ENCODE measurements at regions not wholly inside any gene's neighbourhood (a gene's known extent, or its start where the extent isn't known, plus 50 kb on each side); places are given as distances from the start of the nearest gene placed in this dataset.

DNA sequence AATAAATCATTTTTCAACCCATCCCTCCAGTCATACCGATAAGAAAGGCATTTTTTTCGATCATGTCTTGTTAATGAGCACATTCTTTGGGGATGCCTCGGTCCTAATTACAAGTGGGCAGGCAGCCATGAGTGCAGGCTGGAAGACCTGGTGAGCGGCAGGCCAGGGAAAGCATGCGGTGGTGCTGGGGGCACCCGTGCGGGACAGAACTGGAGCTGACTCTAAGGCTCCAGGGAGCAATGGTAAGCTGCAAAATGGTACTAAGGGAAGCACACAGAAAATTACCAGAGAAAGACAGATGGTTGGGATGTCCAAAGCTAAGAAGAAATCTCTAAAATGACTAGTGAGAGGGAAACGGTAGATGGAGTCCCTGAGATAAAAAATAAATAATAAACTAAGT is 411.0 kb upstream of the AGA start:
- no peaks in the 10 kb centered on the region for H3K36me3 Mint-ChIP-seq (ENCODE audit: unreplicated experiment)
- TF ChIP-seq, protein P1, sequence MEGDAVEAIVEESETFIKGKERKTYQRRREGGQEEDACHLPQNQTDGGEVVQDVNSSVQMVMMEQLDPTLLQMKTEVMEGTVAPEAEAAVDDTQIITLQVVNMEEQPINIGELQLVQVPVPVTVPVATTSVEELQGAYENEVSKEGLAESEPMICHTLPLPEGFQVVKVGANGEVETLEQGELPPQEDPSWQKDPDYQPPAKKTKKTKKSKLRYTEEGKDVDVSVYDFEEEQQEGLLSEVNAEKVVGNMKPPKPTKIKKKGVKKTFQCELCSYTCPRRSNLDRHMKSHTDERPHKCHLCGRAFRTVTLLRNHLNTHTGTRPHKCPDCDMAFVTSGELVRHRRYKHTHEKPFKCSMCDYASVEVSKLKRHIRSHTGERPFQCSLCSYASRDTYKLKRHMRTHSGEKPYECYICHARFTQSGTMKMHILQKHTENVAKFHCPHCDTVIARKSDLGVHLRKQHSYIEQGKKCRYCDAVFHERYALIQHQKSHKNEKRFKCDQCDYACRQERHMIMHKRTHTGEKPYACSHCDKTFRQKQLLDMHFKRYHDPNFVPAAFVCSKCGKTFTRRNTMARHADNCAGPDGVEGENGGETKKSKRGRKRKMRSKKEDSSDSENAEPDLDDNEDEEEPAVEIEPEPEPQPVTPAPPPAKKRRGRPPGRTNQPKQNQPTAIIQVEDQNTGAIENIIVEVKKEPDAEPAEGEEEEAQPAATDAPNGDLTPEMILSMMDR (IDR thresholded peaks at IDR 0.05) = no peak
- peaks cover 12% of the 10 kb centered on the region for H3K9me3 Mint-ChIP-seq (ENCODE audit: unreplicated experiment)
- DNase-seq (ENCODE audit: extremely low spot score, unreplicated experiment) = no peak
- H3K27ac Mint-ChIP-seq (ENCODE audit: unreplicated experiment) = no peak overlapping the region
- no peaks in the 10 kb centered on the region for H3K4me1 Mint-ChIP-seq (ENCODE audit: unreplicated experiment)
- H3K27me3 Mint-ChIP-seq (ENCODE audit: unreplicated experiment) = no peaks in the 10 kb centered on the region
- H3K4me3 Mint-ChIP-seq (ENCODE audit: unreplicated experiment) = no peak overlapping the region

DNA sequence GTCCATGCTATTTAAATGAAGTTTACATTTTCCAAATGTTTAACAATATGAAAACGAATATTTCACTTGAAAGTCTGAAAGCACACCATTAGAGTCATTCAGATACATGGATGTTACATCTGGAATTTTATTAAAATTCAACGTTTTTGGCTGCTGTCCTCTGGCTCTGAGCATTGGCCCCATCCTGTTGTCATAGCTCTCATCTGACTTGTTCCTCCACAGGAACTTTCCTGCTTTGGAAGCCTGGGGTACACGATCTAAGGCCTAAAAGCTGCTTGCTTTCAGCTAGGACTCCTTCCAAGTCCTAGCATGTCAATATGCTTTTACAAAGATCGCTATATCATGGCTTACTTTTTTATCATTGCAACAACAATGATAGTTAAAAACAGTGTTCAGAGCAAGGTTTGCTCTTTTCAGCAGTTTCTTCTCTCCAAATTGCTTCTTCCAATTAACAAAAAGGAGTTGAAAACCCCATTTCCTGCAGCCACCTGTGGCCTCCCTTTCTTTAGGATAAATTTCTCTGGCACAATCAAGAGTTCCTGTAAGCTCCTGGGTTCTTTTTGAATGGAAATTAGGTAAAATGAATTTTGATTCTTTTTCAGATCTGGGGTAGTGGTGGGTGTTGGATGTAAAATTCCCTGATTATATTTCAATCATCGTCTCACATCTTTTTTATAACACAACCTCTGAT is 413.4 kb upstream of the AGA start:
- DNase-seq (ENCODE audit: extremely low spot score, unreplicated experiment) = no peak
- no peaks in the 10 kb centered on the region for H3K4me1 Mint-ChIP-seq (ENCODE audit: unreplicated experiment)
- TF ChIP-seq, protein P1 (IDR thresholded peaks at IDR 0.05) = no peak
- no peaks in the 10 kb centered on the region for H3K36me3 Mint-ChIP-seq (ENCODE audit: unreplicated experiment)
- peaks cover 12% of the 10 kb centered on the region for H3K9me3 Mint-ChIP-seq (ENCODE audit: unreplicated experiment)
- no peak overlapping the region for H3K4me3 Mint-ChIP-seq (ENCODE audit: unreplicated experiment)
- H3K27ac Mint-ChIP-seq (ENCODE audit: unreplicated experiment) = no peak overlapping the region
- H3K27me3 Mint-ChIP-seq (ENCODE audit: unreplicated experiment) = no peaks in the 10 kb centered on the region

DNA sequence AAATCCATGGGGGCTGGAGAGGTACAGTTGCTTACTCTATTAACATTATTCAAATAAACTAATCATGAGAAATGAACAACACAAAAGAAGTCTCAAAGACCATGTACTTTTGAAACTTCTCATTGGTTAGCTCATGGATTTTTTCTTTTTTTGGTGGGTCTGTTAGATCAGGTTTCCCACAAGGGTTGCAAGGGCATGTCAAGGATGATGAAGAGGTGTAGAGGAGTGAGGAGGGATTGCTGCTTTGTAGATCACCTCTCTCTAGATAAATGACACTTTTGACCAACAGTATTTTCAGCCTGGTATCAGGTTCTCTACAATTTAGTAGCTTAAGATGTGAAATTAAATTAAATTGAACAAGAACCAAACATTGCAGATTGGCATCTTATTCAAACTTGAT is 417.9 kb upstream of the AGA start:
- Mint-ChIP-seq H3K9me3 (ENCODE audit: unreplicated experiment) (peaks cover 6% of the 10 kb centered on the region), H3K27me3 (ENCODE audit: unreplicated experiment) (no peaks in the 10 kb centered on the region), H3K4me3 (ENCODE audit: unreplicated experiment) (no peak overlapping the region), H3K27ac (ENCODE audit: unreplicated experiment) (no peak overlapping the region), H3K4me1 (ENCODE audit: unreplicated experiment) (no peaks in the 10 kb centered on the region), H3K36me3 (ENCODE audit: unreplicated experiment) (no peaks in the 10 kb centered on the region)
- TF ChIP-seq, protein P1 (IDR thresholded peaks at IDR 0.05) = no peak
- DNase-seq (ENCODE audit: extremely low spot score, unreplicated experiment) = no peak

DNA sequence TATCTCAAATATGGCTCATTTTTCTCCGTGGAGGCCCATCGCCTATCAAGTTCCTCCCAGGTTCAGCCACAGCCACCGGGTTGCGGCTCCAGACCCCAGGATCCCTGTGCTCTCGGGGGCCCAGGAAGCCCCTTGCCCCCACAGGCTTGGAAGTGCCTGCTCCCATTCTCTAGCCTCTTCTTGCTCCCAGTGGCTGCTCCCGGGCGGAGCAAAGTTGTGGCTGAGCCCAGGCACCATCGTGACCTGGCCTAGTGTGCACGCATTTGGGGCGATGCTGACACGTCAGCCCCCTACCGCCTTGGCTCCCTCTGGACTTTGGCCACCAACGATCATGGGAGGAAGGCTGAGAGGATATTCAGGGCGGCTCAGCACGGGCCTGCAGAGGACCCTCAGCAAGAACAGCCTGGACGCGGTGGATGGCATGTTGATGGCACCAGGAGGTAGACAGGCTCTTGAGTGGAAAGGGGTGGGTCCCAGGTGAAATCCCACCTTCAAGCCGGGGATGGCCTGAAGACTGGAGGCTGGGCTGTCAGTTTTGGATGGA is 419.4 kb upstream of the AGA start:
- DNase-seq (ENCODE audit: extremely low spot score, unreplicated experiment) = no peak

DNA sequence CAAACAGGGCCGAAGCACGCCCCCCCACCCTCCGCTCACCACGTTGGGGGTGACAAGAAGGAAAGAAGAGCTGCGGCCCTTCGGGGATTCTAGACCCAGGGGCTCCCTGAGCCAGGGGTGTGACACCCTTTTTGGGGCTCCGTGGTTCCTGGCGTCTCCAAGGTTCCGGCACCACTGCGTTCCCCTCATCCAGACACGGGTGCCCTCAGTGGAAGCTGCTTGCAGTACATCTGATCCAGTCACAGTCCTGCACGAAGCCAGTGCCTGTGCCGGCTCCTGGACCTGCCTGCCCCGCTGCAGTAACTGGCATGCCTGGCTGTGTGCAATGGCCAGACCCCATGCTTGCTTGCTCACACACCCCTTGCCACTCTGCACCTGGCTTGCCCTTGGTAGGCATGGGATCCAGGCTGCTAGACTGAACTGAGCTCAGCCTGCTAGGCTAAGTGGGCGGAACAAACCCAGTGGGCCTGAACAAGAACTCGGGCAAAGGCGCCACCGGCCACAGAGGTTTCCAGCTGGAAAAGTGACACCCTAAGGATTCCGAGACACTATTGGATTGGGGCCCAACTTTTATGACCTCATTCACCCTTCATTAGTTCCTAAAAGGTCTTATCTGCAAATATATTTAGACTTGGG is 420.4 kb upstream of the AGA start:
- Mint-ChIP-seq H3K4me3 (ENCODE audit: unreplicated experiment) (no peak overlapping the region), H3K36me3 (ENCODE audit: unreplicated experiment) (no peaks in the 10 kb centered on the region), H3K27ac (ENCODE audit: unreplicated experiment) (no peak overlapping the region), H3K4me1 (ENCODE audit: unreplicated experiment) (no peaks in the 10 kb centered on the region), H3K9me3 (ENCODE audit: unreplicated experiment) (peaks cover 10% of the 10 kb centered on the region), H3K27me3 (ENCODE audit: unreplicated experiment) (no peaks in the 10 kb centered on the region)
- TF ChIP-seq, protein P1 (IDR thresholded peaks at IDR 0.05) = no peak
- no peak for DNase-seq (ENCODE audit: extremely low spot score, unreplicated experiment)

More for the DNA sequence above, 419.4 kb upstream of the AGA start:
- TF ChIP-seq, protein P1 (IDR thresholded peaks at IDR 0.05) = no peak
- H3K27me3 Mint-ChIP-seq (ENCODE audit: unreplicated experiment) = no peaks in the 10 kb centered on the region
- no peaks in the 10 kb centered on the region for H3K36me3 Mint-ChIP-seq (ENCODE audit: unreplicated experiment)
- H3K9me3 Mint-ChIP-seq (ENCODE audit: unreplicated experiment) = peaks cover 10% of the 10 kb centered on the region
- no peaks in the 10 kb centered on the region for H3K4me1 Mint-ChIP-seq (ENCODE audit: unreplicated experiment)
- no peak overlapping the region for H3K27ac Mint-ChIP-seq (ENCODE audit: unreplicated experiment)
- no peak overlapping the region for H3K4me3 Mint-ChIP-seq (ENCODE audit: unreplicated experiment)

All from osteocyte (in vitro differentiated cells).